ENCODE measurements at regions not wholly inside any gene's neighbourhood (a gene's known extent, or its start where the extent isn't known, plus 50 kb on each side); places are given as distances from the start of the nearest gene placed in this dataset.

DNA sequence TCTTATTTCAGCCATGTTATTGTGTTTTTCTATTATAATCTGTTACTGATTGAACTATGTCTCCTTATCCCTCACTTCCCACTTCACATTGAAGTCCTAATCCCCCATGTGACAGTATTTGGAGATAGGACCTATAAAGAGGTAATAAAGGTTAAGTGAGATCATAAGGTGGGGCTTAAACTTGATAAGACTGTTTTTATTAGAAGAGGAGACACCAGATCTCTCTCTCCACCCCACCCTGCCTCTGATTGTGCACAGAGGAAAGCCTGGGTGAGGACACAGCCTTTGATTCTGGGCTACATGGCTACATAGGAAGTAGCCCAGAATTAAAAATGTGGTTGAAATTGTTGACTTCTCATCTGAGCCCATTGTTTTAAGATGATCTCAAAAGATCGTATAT is 414.7 kb downstream of the SLC16A7 start:
- TF ChIP-seq, protein P1, sequence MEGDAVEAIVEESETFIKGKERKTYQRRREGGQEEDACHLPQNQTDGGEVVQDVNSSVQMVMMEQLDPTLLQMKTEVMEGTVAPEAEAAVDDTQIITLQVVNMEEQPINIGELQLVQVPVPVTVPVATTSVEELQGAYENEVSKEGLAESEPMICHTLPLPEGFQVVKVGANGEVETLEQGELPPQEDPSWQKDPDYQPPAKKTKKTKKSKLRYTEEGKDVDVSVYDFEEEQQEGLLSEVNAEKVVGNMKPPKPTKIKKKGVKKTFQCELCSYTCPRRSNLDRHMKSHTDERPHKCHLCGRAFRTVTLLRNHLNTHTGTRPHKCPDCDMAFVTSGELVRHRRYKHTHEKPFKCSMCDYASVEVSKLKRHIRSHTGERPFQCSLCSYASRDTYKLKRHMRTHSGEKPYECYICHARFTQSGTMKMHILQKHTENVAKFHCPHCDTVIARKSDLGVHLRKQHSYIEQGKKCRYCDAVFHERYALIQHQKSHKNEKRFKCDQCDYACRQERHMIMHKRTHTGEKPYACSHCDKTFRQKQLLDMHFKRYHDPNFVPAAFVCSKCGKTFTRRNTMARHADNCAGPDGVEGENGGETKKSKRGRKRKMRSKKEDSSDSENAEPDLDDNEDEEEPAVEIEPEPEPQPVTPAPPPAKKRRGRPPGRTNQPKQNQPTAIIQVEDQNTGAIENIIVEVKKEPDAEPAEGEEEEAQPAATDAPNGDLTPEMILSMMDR (conservative IDR thresholded peaks at IDR 0.05 in 1 of 2, IDR thresholded peaks at IDR 0.05 in 1 of 2; ENCODE audit: extremely low read depth in 1 of 2, insufficient read depth in 1 of 2, low read depth in 1 of 2, low read length in 2 of 2), result no peak
- TF ChIP-seq EZH2 (IDR thresholded peaks at IDR 0.05; ENCODE audit: borderline replicate concordance, low read length), result no peak

Data from mammary epithelial cell (primary cell).